Transverse colon (tissue), 4 donors: ENCODE measurements at regions not wholly inside any gene's neighbourhood (a gene's known extent, or its start where the extent isn't known, plus 50 kb on each side); places are given as distances from the start of the nearest gene placed in this dataset.

Source experiments
- POLR2A ChIP-seq: fragments of 450-650 bp; IDR thresholded peaks from one replicate; pipeline ENCODE4 v1.6.1; 2016; ENCODE audit warnings: antibody characterized with exemption, mild to moderate bottlenecking, moderate library complexity
- POLR2AphosphoS5 ChIP-seq, 3 donors: sonication (generic); formaldehyde crosslinking; IDR thresholded peaks; one replicate each; pipeline ENCODE4 v1.6.1; 2016; ENCODE audit warnings: antibody characterized with exemption in 3 of 3
- TF ChIP-seq, protein P1 (sequence below), 5 experiments: fragments of 200-600 bp in 3 of 5; fragments of 450-650 bp in 2 of 5; sonication (generic) in 3 of 5; IDR thresholded peaks; 1 replicate in 2 of 5; 2 replicates in 3 of 5; pipeline ENCODE4 v1.5.1; 2016 to 2017; ENCODE audit warnings: antibody characterized with exemption in 5 of 5, inconsistent platforms in 3 of 5, mild to moderate bottlenecking in 2 of 5, moderate library complexity in 1 of 5

DNA sequence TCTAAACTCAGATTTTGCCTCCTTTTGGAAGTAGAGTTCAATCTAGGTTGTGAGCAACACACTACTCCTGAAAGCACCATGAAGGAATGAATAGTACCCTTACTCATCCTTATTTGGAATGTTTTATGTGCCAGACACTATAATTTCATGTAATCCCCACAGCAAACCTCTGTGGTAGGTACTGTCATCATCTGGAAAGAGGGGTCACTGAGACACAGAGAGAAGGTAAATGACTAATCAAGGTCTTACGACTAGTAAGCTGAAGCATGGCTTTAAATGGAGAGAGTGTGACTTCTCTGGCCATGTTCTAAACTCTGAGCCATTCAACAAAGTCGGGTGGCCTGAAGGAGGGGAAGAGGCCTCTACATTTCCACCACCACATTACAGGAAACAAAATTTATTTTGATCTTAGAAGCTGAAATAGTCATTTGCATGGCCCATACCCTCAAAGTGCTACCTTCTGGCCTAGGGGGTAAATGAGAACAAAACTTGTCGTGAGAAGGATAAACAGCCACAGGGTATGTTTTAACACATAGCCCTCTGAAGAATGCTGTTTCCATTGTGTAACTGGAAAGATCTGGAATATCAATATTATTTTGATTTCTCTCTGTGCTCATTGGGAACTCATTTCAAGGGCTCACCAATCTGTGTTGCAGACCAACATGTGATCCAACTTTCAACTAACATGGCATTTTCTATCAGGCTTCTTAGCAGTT, 180.8 kb upstream of the RFC3 start:
- no peak for TF ChIP-seq POLR2AphosphoS5 (IDR thresholded peaks at IDR 0.05)
- TF ChIP-seq, protein P1, sequence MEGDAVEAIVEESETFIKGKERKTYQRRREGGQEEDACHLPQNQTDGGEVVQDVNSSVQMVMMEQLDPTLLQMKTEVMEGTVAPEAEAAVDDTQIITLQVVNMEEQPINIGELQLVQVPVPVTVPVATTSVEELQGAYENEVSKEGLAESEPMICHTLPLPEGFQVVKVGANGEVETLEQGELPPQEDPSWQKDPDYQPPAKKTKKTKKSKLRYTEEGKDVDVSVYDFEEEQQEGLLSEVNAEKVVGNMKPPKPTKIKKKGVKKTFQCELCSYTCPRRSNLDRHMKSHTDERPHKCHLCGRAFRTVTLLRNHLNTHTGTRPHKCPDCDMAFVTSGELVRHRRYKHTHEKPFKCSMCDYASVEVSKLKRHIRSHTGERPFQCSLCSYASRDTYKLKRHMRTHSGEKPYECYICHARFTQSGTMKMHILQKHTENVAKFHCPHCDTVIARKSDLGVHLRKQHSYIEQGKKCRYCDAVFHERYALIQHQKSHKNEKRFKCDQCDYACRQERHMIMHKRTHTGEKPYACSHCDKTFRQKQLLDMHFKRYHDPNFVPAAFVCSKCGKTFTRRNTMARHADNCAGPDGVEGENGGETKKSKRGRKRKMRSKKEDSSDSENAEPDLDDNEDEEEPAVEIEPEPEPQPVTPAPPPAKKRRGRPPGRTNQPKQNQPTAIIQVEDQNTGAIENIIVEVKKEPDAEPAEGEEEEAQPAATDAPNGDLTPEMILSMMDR (IDR thresholded peaks at IDR 0.05): no peak
- TF ChIP-seq POLR2A: no peak
